HG02623 (cell line): ENCODE measurements at regions not wholly inside any gene's neighbourhood (a gene's known extent, or its start where the extent isn't known, plus 50 kb on each side); places are given as distances from the start of the nearest gene placed in this dataset.
"Not testable (repeated sequence)": the region's sequence is repeated elsewhere in the genome, so short reads cannot be mapped to it uniquely, and the experiment has no call there.

Source experiments
- ATAC-seq: cut with Tn5 transposase; IDR thresholded peaks from one replicate; pipeline ENCODE4 v1.9.1; 2021; ENCODE audit warnings: moderate library complexity; ENCODE audit not compliant: unreplicated experiment

DNA sequence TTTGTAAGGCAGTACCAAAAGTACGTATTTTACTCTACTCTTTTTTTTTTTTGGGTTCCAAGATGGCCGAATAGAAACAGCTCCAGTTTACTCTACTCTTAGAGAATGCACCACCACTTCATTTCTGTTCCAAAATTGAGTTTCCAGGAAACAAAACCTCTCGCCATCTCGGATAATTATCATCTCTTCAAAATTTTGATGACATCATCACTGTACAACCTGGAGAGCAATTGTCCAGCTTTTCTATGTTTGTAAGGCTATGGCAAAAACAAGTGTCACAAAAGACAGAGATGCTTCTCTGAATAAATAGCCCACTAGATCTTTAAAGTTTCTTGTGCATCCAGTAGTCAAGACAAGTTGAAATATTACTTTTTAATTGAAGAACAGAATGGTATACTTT, 1631.9 kb upstream of the CDH6 start:
- no peak for ATAC-seq

DNA sequence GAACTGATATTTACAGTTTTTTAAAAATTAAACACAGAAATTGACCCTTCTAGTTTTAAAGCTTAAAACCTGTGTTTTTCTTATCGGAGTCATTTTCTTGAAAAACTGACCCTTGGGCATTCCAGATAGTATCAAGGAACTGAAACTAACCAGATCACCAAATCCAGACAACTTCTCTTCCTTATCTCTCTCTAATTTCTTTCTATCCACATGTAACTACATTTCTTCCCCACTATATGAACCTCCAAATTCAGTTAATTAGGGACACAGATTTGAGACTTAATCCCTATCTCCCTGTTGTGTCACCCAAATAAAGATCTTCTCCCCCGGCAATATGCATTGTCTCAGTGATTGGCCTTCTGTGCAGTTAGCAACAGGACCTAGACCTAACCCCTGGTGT, 1643.0 kb upstream of the CDH6 start:
- no peak for ATAC-seq

DNA sequence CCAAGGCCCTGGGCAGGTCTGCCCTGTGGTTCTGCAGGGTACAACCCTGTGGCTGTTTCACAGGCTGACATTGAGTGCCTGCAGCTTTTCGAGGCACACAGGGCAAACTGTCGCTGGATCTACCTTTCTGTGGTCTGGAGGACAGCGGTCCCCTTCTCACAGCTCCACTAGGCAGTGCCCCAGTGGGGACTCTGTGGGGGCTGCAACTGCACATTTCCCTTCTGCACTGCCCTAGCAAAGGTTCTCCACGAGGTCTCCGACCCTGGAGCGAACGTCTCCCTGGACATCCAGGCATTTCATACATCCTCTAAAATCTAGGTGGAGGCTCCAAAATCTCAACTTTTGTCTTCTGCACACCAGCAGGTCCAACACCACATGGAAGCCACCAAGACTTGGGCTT, 1645.2 kb upstream of the CDH6 start:
- ATAC-seq = no peak

DNA sequence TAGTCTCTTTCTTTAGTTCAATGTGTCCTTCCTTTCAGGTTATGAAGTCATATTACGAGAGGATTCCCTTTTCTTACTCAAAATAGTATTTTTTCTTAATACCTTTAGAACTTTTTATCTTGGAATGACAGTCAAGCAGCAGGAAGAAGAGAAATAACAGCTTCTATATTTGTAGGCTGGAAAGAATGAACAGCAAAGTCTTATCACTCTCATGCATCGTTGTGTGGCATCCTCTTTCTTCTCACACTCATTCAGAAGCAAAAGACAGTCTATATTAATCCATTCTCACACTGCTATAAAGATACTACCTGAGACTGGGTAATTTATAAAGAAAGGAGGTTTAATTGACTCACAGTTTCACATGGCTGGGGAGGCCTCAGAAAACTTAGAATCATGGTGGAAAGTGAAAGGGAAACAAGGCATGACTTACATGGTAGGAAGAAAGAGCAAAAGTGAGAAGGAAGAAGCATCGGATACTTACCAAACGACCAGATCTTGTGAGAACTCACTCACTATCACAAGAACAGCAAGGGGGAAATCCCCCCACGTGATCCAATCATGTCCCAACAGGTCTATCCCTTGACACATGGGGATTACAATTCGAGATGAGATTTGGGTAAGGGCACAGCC, 1646.1 kb upstream of the CDH6 start:
- no peak for ATAC-seq

DNA sequence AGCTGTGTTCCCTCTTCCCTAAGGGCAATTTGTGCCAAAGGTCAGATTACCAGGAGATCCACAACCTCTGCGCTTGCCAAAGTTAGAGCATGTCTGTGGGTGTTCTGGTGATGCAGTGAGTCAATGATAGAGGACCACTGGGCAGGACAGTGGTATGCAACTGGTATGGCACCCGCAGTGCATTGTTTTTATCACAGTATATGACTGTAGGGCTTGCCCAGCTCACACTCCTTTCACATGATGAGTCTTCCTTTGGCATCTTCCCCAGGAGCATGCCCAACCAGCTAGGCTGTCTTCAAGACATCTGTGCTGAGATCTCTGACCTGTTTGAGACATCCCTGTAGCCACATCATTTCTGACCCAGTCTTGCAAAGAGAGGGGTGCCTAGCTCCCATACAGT, 1650.0 kb upstream of the CDH6 start:
- ATAC-seq = no peak

DNA sequence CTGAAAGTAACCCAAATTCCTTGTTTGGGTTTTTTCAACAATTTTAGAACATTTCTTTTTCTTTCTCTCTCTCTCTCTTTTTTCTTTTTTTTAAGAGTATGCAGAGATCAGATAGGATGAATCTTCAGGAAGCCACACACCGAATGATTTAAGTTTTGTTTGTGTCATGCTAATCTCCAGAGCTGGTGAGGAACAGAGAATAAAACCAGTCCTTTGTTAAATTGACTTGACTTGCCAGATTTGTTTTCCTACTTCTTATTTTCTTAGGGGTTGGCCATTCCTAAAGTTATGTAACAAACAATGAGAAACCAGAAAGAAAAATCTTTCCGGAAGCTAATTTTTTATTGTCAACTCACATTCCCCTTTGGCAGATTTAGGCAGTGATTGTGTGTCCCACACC, 1669.3 kb upstream of the CDH6 start:
- ATAC-seq = no peak

- ATAC-seq = no peak
Observed at GRCh38 chr5:29518176-29518575, 1675.3 kb upstream of the CDH6 start.

- ATAC-seq = no peak
Observed at GRCh38 chr5:29516224-29516623, 1677.3 kb upstream of the CDH6 start.

GRCh38 chr5:29508131-29508530, 1685.4 kb upstream of the CDH6 start:
- ATAC-seq = no peak

DNA sequence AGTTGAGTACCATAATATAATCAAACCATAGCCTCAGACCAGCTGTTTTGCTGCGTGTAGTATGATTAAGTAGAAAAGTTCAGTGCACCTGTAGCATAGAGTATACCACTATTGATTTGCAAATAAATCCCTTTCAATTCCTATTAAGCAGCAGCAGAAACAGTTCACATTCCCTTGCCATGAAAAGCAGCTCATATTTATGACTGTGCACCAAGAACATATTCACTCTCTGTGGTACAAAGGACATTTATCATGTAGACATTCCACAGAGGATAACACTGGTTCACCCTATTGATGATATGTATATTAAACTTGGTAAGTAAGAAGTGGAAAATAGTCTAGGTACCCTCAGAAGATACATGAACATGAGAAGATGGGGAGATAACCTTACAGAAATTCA, 1689.1 kb upstream of the CDH6 start:
- no peak for ATAC-seq

DNA sequence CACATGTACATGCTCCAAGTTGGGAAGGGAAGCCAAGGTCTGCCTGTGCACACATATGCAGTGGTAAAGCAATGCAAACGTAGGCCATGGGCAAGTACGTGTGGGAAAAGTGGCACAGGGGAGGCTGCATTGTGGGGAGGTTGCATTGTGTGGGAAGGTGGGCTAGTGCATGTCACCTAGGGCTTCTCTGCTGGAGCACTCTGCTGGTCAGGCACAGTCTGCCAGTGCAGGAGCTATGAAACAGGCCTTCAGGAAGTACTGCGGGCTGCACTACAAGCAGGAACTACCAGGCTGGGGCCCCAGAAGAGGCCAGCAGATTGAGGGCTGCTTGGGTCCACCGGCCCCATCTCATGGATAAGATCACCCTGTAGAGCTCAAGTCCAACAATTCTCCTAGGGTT, 1694.6 kb upstream of the CDH6 start:
- no peak for ATAC-seq

- ATAC-seq = no peak
Observed at GRCh38 chr5:29498412-29498811, 1695.1 kb upstream of the CDH6 start.

DNA sequence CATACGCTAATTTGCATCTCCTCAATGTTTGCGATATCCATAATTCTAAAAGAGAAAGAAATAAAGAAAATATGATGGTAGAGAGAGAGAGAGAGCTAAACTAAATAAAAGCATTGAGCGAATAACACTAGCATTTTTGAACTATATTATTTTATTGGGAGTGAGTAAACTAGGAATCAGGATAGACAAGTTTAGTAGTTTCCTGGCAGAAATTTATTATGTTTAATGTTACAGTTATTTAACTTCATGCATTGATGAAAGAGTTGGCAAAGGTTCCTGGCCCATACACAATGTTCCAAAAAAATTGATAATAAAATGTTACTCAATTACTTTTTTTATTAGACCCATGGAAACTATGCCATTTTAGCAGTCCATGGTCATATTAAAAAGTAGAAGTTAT, 1708.2 kb upstream of the CDH6 start:
- ATAC-seq = no peak

GRCh38 chr5:29469581-29469980, 1723.9 kb upstream of the CDH6 start:
- ATAC-seq = no peak

GRCh38 chr5:29462241-29462640, 1731.2 kb upstream of the CDH6 start:
- ATAC-seq = no peak

- no peak for ATAC-seq
Observed at GRCh38 chr5:29460971-29461559, 1732.4 kb upstream of the CDH6 start.

- not testable (repeated sequence) for ATAC-seq
Observed at GRCh38 chr5:29451004-29451403, 1742.5 kb upstream of the CDH6 start.

- no peak for ATAC-seq
Observed at GRCh38 chr5:29414681-29415080, 1778.8 kb upstream of the CDH6 start.

GRCh38 chr5:29412979-29413378, 1780.5 kb upstream of the CDH6 start:
- ATAC-seq = no peak

- no peak for ATAC-seq
Observed at GRCh38 chr5:29402270-29402669, 1791.2 kb upstream of the CDH6 start.

GRCh38 chr5:29389993-29390392, 1803.5 kb upstream of the CDH6 start:
- no peak for ATAC-seq

- no peak for ATAC-seq
Observed at GRCh38 chr5:29387384-29387783, 1806.1 kb upstream of the CDH6 start.

GRCh38 chr5:29382780-29383179, 1810.7 kb upstream of the CDH6 start:
- no peak for ATAC-seq
